Activated CD4-positive, alpha-beta T cell treated with anti-CD3 and anti-CD28 coated beads for 48 hours (primary cell): ENCODE measurements at regions not wholly inside any gene's neighbourhood (a gene's known extent, or its start where the extent isn't known, plus 50 kb on each side); places are given as distances from the start of the nearest gene placed in this dataset.
"Not testable (repeated sequence)": the region's sequence is repeated elsewhere in the genome, so short reads cannot be mapped to it uniquely, and the experiment has no call there.

ENCODE experiments used
- DNase-seq: peaks from one replicate; pipeline ENCODE4 v3.0.0-alpha.2; 2020

GRCh38 chr2:16037808-16038457 lies 97.6 kb downstream of the MYCN start:
- no peak for DNase-seq

GRCh38 chr2:16036951-16037350 lies 96.6 kb downstream of the MYCN start:
- DNase-seq = no peak

- no peak for DNase-seq
These were observed 95.7 kb downstream of the MYCN start for GRCh38 chr2:16035747-16036745.

- DNase-seq = no peak
These were observed 94.8 kb downstream of the MYCN start for GRCh38 chr2:16034975-16035746.

- DNase-seq = no peak
These were observed 94.0 kb downstream of the MYCN start for GRCh38 chr2:16034151-16034974.

GRCh38 chr2:16033032-16033293 lies 92.6 kb downstream of the MYCN start:
- DNase-seq = no peak

GRCh38 chr2:16032282-16033031 lies 92.1 kb downstream of the MYCN start:
- DNase-seq = no peak

GRCh38 chr2:16031848-16032159 lies 91.5 kb downstream of the MYCN start:
- no peak for DNase-seq

- DNase-seq = no peak
These were observed 90.9 kb downstream of the MYCN start for GRCh38 chr2:16031058-16031847.

GRCh38 chr2:16030206-16031057 lies 90.1 kb downstream of the MYCN start:
- DNase-seq = no peak

- DNase-seq = no peak
These were observed 88.3 kb downstream of the MYCN start for GRCh38 chr2:16028644-16029043.

- no peak for DNase-seq
These were observed 86.6 kb downstream of the MYCN start for GRCh38 chr2:16026816-16027501.

- DNase-seq = no peak
These were observed 85.7 kb downstream of the MYCN start for GRCh38 chr2:16025876-16026640.

- DNase-seq = no peak
These were observed 85.0 kb downstream of the MYCN start for GRCh38 chr2:16025211-16025875.

- DNase-seq = not testable (repeated sequence)
These were observed 84.3 kb downstream of the MYCN start for GRCh38 chr2:16024628-16025027.

GRCh38 chr2:16023506-16024360 lies 83.4 kb downstream of the MYCN start:
- DNase-seq = no peak

GRCh38 chr2:16022548-16023240 lies 82.3 kb downstream of the MYCN start:
- DNase-seq = no peak
